Mammary epithelial cell (primary cell): ENCODE measurements at regions not wholly inside any gene's neighbourhood (a gene's known extent, or its start where the extent isn't known, plus 50 kb on each side); places are given as distances from the start of the nearest gene placed in this dataset.

ENCODE experiments used
- EZH2 ChIP-seq: IDR thresholded peaks from 2 replicates; pipeline ENCODE4 v1.6.1; 2012; ENCODE audit warnings: low read length, inconsistent platforms, borderline replicate concordance
- TF ChIP-seq, protein P1 (sequence below), 2 donors: IDR thresholded peaks in 1 of 2; conservative IDR thresholded peaks in 1 of 2; 2 replicates each; pipeline ENCODE4 v1.5.1; 2011 to 2012; ENCODE audit warnings: inconsistent platforms in 2 of 2, low read length in 2 of 2, mild to moderate bottlenecking in 2 of 2, control low read depth in 1 of 2, low read depth in 1 of 2; ENCODE audit not compliant: insufficient read depth in 1 of 2; ENCODE audit errors: extremely low read depth in 1 of 2

DNA sequence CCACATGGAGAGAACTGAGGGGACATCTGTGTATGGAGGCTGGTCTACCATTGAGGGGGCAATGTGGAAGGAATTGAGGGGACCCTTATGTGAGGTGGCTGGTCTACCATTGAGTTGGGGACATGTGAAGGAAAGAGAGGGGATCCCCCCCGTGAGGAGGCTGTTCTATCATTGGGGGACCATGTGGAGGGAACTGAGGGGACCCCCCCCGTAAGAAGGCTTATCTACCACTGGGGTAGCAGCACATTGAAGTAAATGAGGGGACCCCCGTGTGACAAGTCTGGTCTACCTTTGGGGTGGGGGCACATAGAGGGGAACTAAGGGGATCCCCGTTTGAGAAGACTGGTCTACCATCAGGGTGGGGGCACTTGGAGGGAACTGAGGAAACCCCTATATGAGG lies 158.0 kb downstream of the FBLN2 start:
- TF ChIP-seq, protein P1, sequence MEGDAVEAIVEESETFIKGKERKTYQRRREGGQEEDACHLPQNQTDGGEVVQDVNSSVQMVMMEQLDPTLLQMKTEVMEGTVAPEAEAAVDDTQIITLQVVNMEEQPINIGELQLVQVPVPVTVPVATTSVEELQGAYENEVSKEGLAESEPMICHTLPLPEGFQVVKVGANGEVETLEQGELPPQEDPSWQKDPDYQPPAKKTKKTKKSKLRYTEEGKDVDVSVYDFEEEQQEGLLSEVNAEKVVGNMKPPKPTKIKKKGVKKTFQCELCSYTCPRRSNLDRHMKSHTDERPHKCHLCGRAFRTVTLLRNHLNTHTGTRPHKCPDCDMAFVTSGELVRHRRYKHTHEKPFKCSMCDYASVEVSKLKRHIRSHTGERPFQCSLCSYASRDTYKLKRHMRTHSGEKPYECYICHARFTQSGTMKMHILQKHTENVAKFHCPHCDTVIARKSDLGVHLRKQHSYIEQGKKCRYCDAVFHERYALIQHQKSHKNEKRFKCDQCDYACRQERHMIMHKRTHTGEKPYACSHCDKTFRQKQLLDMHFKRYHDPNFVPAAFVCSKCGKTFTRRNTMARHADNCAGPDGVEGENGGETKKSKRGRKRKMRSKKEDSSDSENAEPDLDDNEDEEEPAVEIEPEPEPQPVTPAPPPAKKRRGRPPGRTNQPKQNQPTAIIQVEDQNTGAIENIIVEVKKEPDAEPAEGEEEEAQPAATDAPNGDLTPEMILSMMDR (conservative IDR thresholded peaks at IDR 0.05 in 1 of 2, IDR thresholded peaks at IDR 0.05 in 1 of 2; ENCODE audit: extremely low read depth in 1 of 2, insufficient read depth in 1 of 2, low read depth in 1 of 2, low read length in 2 of 2): no peak
- no peak for TF ChIP-seq EZH2
